ENCODE measurements at regions not wholly inside any gene's neighbourhood (a gene's known extent, or its start where the extent isn't known, plus 50 kb on each side); places are given as distances from the start of the nearest gene placed in this dataset.
"Not testable (repeated sequence)": the region's sequence is repeated elsewhere in the genome, so short reads cannot be mapped to it uniquely, and the experiment has no call there.

- Histone ChIP-seq H3K4me1 (replicated peaks) (no peaks in the 10 kb centered on the region), H3K36me3 (no peaks in the 10 kb centered on the region), H3K9me3 (replicated peaks) (no peaks in the 10 kb centered on the region), H3K4me3 (no peak overlapping the region), H3K27me3 (replicated peaks) (peaks cover 3% of the 10 kb centered on the region; the same call in 1 of the 2 replicates), H3K27ac (no peak overlapping the region)
- DNase-seq (ENCODE audit: low read depth in 1 of 2, low spot score in 2 of 2): no peak
Observed at GRCh38 chr10:123354521-123354920, 200.3 kb downstream of the BUB3 start.

DNA sequence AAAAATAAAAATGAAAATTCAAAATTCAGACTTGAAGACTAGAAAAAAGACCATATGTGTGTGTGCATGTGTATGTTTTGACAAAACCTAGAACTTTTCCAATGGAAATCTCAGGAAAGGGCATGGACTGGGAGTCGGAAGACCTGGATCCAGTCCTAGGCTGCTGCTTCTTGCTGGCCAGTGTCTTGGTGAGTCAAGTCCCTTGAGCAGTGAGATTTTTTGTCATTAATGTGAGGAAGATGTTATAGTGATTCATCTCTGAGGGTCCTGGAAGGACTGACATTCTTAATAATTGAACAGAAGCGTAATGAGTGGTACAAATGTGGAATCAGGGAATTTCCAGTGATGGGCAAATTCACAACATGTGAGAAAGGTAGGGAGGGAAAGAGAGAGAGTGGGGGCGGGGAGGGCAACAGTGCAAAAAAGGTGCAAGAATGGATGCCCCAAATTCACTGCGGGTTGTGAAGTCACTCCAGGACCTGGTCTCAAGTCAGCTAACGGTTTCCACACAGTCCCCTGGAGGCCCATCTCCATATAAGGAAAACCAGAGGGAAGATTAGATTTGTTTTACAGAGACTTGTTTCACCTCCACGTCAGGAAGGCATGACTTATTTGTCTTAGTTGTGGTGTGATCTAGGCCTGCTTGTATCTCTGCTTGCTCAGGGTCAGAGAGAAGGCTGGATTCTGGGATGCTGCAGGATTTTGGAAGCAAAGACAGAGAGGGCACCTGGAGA, 201.7 kb downstream of the BUB3 start:
- Histone ChIP-seq H3K4me1 (replicated peaks) (no peaks in the 10 kb centered on the region), H3K9me3 (replicated peaks) (no peaks in the 10 kb centered on the region), H3K27me3 (replicated peaks) (peaks cover 3% of the 10 kb centered on the region; the same call in 1 of the 2 replicates), H3K4me3 (no peak overlapping the region), H3K36me3 (no peaks in the 10 kb centered on the region), H3K27ac (no peak overlapping the region)
- no peak for DNase-seq (ENCODE audit: low read depth in 1 of 2, low spot score in 2 of 2)

DNA sequence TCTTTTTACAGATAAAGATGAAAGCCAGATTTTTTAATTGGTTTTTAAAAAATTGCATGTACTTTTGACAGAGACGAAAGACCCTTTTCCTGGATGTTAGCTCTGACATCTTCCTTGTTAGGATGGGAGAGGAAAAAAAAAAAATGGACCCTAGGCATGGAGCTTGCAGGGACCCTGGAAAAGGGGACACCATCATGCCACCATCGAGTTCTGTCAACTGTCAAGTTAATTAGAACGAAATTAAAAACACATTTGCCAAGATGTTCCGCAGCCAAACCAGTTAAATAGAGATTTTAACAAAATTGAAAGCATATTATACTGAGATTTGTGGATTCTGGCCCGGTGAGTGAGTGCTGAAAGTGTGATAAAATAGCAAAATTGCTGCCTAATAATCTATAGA, 202.6 kb downstream of the BUB3 start:
- no peak overlapping the region for H3K4me3 ChIP-seq
- no peaks in the 10 kb centered on the region for H3K9me3 ChIP-seq (replicated peaks)
- no peak for DNase-seq (ENCODE audit: low read depth in 1 of 2, low spot score in 2 of 2)
- peaks cover 3% of the 10 kb centered on the region; the same call in 1 of the 2 replicates for H3K27me3 ChIP-seq (replicated peaks)
- H3K27ac ChIP-seq: no peak overlapping the region
- no peaks in the 10 kb centered on the region for H3K36me3 ChIP-seq
- H3K4me1 ChIP-seq (replicated peaks): no peaks in the 10 kb centered on the region

GRCh38 chr10:123357421-123357930, 203.3 kb downstream of the BUB3 start:
- Histone ChIP-seq H3K4me1 (replicated peaks) (no peaks in the 10 kb centered on the region), H3K36me3 (no peaks in the 10 kb centered on the region), H3K4me3 (no peak overlapping the region), H3K27me3 (replicated peaks) (peaks cover 3% of the 10 kb centered on the region; the same call in 1 of the 2 replicates), H3K9me3 (replicated peaks) (no peaks in the 10 kb centered on the region), H3K27ac (no peak overlapping the region)
- DNase-seq (ENCODE audit: low read depth in 1 of 2, low spot score in 2 of 2): no peak

DNA sequence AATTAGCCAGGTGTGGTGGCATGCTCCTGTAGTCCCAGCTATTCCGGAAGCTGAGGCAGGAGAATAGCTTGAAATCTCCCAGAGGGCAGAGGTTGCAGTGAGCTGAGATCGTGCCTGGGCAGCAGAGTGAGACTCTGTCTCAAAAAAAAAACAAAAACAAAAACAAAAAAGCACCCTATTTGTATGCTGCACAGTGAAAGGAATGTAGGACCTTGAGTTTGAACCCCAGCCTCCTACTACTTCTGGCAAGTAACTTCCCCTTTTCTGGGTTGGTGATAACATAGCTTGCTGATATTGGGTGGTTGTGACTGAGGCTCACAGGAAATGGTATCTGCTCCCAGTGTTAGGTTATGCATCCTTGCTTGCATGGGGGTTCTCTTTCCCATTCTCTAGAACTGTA, 205.3 kb downstream of the BUB3 start:
- DNase-seq (ENCODE audit: low read depth in 1 of 2, low spot score in 2 of 2): no peak
- Histone ChIP-seq H3K36me3 (no peaks in the 10 kb centered on the region), H3K27ac (no peak overlapping the region), H3K4me3 (no peak overlapping the region), H3K9me3 (replicated peaks) (no peaks in the 10 kb centered on the region), H3K27me3 (replicated peaks) (peaks cover 3% of the 10 kb centered on the region; the same call in 1 of the 2 replicates), H3K4me1 (replicated peaks) (no peaks in the 10 kb centered on the region)

- Histone ChIP-seq H3K27ac (no peak overlapping the region), H3K4me1 (replicated peaks) (no peaks in the 10 kb centered on the region), H3K27me3 (replicated peaks) (peaks cover 3% of the 10 kb centered on the region; the same call in 1 of the 2 replicates), H3K36me3 (no peaks in the 10 kb centered on the region), H3K4me3 (no peak overlapping the region), H3K9me3 (replicated peaks) (no peaks in the 10 kb centered on the region)
- DNase-seq (ENCODE audit: low read depth in 1 of 2, low spot score in 2 of 2): no peak
Observed at GRCh38 chr10:123361832-123362231, 207.6 kb downstream of the BUB3 start.

DNA sequence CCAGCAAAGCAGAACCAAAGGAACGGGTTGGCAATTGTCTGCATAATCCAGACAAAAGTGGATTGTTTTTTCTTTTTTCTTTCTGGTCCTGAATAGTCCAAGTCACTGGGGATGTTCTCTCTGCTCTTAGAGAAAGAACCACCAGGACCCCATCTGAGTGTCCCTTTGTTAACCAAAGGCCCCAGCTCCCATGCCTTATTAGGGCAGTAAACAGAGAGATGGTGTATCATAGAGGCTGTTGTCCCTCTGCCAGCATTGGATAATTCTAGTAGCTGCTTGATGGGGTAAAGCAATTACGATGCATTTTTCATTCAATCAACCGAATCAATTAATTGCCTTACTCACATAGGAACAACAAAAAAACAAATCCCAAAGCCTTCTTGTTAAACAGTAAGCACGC, 213.0 kb downstream of the BUB3 start:
- no peak overlapping the region for H3K4me3 ChIP-seq
- H3K27ac ChIP-seq: no peak overlapping the region
- no peaks in the 10 kb centered on the region for H3K36me3 ChIP-seq
- no peaks in the 10 kb centered on the region for H3K4me1 ChIP-seq (replicated peaks)
- H3K9me3 ChIP-seq (replicated peaks): no peaks in the 10 kb centered on the region
- no peaks in the 10 kb centered on the region for H3K27me3 ChIP-seq (replicated peaks)
- no peak for DNase-seq (ENCODE audit: low read depth in 1 of 2, low spot score in 2 of 2)

DNA sequence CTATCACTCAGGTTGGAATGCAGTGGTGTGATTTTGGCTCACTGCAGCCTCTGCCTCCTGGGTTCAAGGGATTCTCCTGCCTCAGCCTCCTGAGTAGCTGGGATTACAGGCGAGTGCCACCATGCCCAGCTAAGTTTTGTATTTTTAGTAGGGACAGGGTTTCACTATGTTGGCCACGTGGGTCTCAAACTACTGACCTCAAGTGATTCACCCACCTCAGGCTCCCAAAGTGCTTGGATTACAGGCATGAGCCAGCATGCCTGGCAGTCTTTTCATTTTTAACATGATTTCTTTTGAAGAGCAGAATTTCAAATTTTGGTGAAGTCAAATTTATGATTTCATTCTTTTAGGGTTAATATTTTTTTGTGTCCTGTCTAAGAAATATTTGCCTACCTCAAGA, 217.4 kb downstream of the BUB3 start:
- not testable (repeated sequence) for H3K4me3 ChIP-seq; H3K9me3 ChIP-seq (replicated peaks); H3K36me3 ChIP-seq; H3K27ac ChIP-seq; DNase-seq (ENCODE audit: low read depth in 1 of 2, low spot score in 2 of 2); H3K27me3 ChIP-seq (replicated peaks); H3K4me1 ChIP-seq (replicated peaks)

- no peak overlapping the region for H3K4me3 ChIP-seq
- H3K9me3 ChIP-seq (replicated peaks): no peaks in the 10 kb centered on the region
- H3K27ac ChIP-seq: no peak overlapping the region
- no peaks in the 10 kb centered on the region for H3K4me1 ChIP-seq (replicated peaks)
- no peaks in the 10 kb centered on the region for H3K36me3 ChIP-seq
- H3K27me3 ChIP-seq (replicated peaks): no peaks in the 10 kb centered on the region
- DNase-seq (ENCODE audit: low read depth in 1 of 2, low spot score in 2 of 2): no peak
Observed at GRCh38 chr10:123373591-123373990, 219.4 kb downstream of the BUB3 start.

- no peak overlapping the region for H3K27ac ChIP-seq
- DNase-seq (ENCODE audit: low read depth in 1 of 2, low spot score in 2 of 2): no peak
- H3K4me3 ChIP-seq: no peak overlapping the region
- H3K9me3 ChIP-seq (replicated peaks): no peaks in the 10 kb centered on the region
- no peaks in the 10 kb centered on the region for H3K36me3 ChIP-seq
- H3K4me1 ChIP-seq (replicated peaks): no peaks in the 10 kb centered on the region
- H3K27me3 ChIP-seq (replicated peaks): no peaks in the 10 kb centered on the region
Observed at GRCh38 chr10:123375097-123375496, 220.9 kb downstream of the BUB3 start.

GRCh38 chr10:123375738-123376137, 221.5 kb downstream of the BUB3 start:
- Histone ChIP-seq H3K9me3 (replicated peaks) (no peaks in the 10 kb centered on the region), H3K4me1 (replicated peaks) (no peaks in the 10 kb centered on the region), H3K27me3 (replicated peaks) (no peaks in the 10 kb centered on the region), H3K4me3 (no peak overlapping the region), H3K27ac (no peak overlapping the region), H3K36me3 (no peaks in the 10 kb centered on the region)
- DNase-seq (ENCODE audit: low read depth in 1 of 2, low spot score in 2 of 2): no peak

- H3K9me3 ChIP-seq (replicated peaks): no peaks in the 10 kb centered on the region
- H3K36me3 ChIP-seq: no peaks in the 10 kb centered on the region
- DNase-seq (ENCODE audit: low read depth in 1 of 2, low spot score in 2 of 2): no peak
- H3K4me3 ChIP-seq: no peak overlapping the region
- no peaks in the 10 kb centered on the region for H3K4me1 ChIP-seq (replicated peaks)
- no peaks in the 10 kb centered on the region for H3K27me3 ChIP-seq (replicated peaks)
- no peak overlapping the region for H3K27ac ChIP-seq
Observed at GRCh38 chr10:123377883-123378282, 223.7 kb downstream of the BUB3 start.

DNA sequence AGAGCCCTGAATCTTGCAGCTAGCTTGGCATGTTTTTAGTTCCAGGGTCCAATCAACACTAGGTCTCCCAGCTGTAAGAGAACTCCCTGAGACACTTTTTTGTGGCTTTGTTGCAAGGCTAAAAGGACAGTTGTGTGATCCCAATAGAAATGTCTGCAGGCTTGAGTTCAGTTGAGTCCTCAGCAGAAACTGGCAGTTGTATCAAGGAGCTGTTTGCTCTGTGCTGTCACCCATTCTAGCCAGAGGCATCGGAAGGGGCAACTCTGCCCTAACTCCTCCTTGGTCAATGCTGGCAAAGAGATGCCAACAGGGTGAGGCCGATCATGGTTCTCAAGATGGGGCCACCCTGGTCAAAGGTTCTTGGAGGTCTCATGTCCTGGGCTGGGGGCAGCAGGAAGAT, 224.1 kb downstream of the BUB3 start:
- Histone ChIP-seq H3K27ac (no peak overlapping the region), H3K9me3 (replicated peaks) (no peaks in the 10 kb centered on the region), H3K27me3 (replicated peaks) (no peaks in the 10 kb centered on the region), H3K4me3 (no peak overlapping the region), H3K36me3 (no peaks in the 10 kb centered on the region), H3K4me1 (replicated peaks) (no peaks in the 10 kb centered on the region)
- DNase-seq (ENCODE audit: low read depth in 1 of 2, low spot score in 2 of 2): no peak

- Histone ChIP-seq H3K4me3 (no peak overlapping the region), H3K36me3 (no peaks in the 10 kb centered on the region), H3K27me3 (replicated peaks) (no peaks in the 10 kb centered on the region), H3K4me1 (replicated peaks) (no peaks in the 10 kb centered on the region), H3K9me3 (replicated peaks) (no peaks in the 10 kb centered on the region), H3K27ac (no peak overlapping the region)
- DNase-seq (ENCODE audit: low read depth in 1 of 2, low spot score in 2 of 2): no peak
Observed at GRCh38 chr10:123379156-123379555, 225.0 kb downstream of the BUB3 start.

Data from SJSA1 (cell line).